HG02852 (cell line): ENCODE measurements at regions not wholly inside any gene's neighbourhood (a gene's known extent, or its start where the extent isn't known, plus 50 kb on each side); places are given as distances from the start of the nearest gene placed in this dataset.
"Not testable (repeated sequence)": the region's sequence is repeated elsewhere in the genome, so short reads cannot be mapped to it uniquely, and the experiment has no call there.

Experiments
- ATAC-seq: cut with Tn5 transposase; IDR thresholded peaks from one replicate; pipeline ENCODE4 v1.9.1; 2021; ENCODE audit warnings: mild to moderate bottlenecking, moderate library complexity; ENCODE audit not compliant: unreplicated experiment

GRCh38 chr4:175273995-175274753 is 356.0 kb downstream of the ADAM29 start:
- ATAC-seq = no peak

GRCh38 chr4:175277816-175278215 is 359.7 kb downstream of the ADAM29 start:
- no peak for ATAC-seq

GRCh38 chr4:175280153-175280552 is 362.0 kb downstream of the ADAM29 start:
- ATAC-seq = no peak

- no peak for ATAC-seq
Observed at GRCh38 chr4:175281894-175282293, 363.7 kb downstream of the ADAM29 start.

- no peak for ATAC-seq
Observed at GRCh38 chr4:175282407-175282806, 364.2 kb downstream of the ADAM29 start.

GRCh38 chr4:175290401-175290800 is 372.2 kb downstream of the ADAM29 start:
- no peak for ATAC-seq

GRCh38 chr4:175297965-175298565 is 379.9 kb downstream of the ADAM29 start:
- no peak for ATAC-seq

- ATAC-seq = no peak
Observed at GRCh38 chr4:175306436-175306835, 388.3 kb downstream of the ADAM29 start.

- no peak for ATAC-seq
Observed at GRCh38 chr4:175307326-175307725, 389.2 kb downstream of the ADAM29 start.

- ATAC-seq = no peak
Observed at GRCh38 chr4:175308236-175308635, 390.1 kb downstream of the ADAM29 start.

GRCh38 chr4:175309041-175309440 is 390.9 kb downstream of the ADAM29 start:
- ATAC-seq = no peak

GRCh38 chr4:175325230-175325629 is 407.1 kb downstream of the ADAM29 start:
- no peak for ATAC-seq

- no peak for ATAC-seq
Observed at GRCh38 chr4:175326796-175327195, 408.6 kb downstream of the ADAM29 start.

- ATAC-seq = no peak
Observed at GRCh38 chr4:175330236-175330635, 412.1 kb downstream of the ADAM29 start.

GRCh38 chr4:175330652-175331051 is 412.5 kb downstream of the ADAM29 start:
- no peak for ATAC-seq

GRCh38 chr4:175335331-175335730 is 417.2 kb downstream of the ADAM29 start:
- ATAC-seq = no peak

GRCh38 chr4:175336570-175336969 is 418.4 kb downstream of the ADAM29 start:
- not testable (repeated sequence) for ATAC-seq

- no peak for ATAC-seq
Observed at GRCh38 chr4:175339100-175339707, 421.0 kb downstream of the ADAM29 start.

- no peak for ATAC-seq
Observed at GRCh38 chr4:175341203-175341755, 423.1 kb downstream of the ADAM29 start.

- ATAC-seq = no peak
Observed at GRCh38 chr4:175346376-175346775, 428.2 kb downstream of the ADAM29 start.

- no peak for ATAC-seq
Observed at GRCh38 chr4:175350246-175350645, 432.1 kb downstream of the ADAM29 start.

GRCh38 chr4:175351473-175351872 is 433.3 kb downstream of the ADAM29 start:
- no peak for ATAC-seq
